Effector memory CD4-positive, alpha-beta T cell (primary cell): ENCODE measurements at regions not wholly inside any gene's neighbourhood (a gene's known extent, or its start where the extent isn't known, plus 50 kb on each side); places are given as distances from the start of the nearest gene placed in this dataset.

Experiments used
- DNase-seq, 3 donors: peaks; one replicate each; pipeline ENCODE4 v3.0.0-alpha.2; 2020
- H3K27ac ChIP-seq: 2 replicates; pipeline ENCODE4 v1.7.0; 2013; ENCODE audit warnings: mild to moderate bottlenecking, low read length, moderate library complexity; ENCODE audit not compliant: insufficient read depth, poor library complexity, severe bottlenecking
- H3K27me3 ChIP-seq: replicated peaks from 2 replicates; pipeline ENCODE4 v1.7.0; 2013; ENCODE audit warnings: mild to moderate bottlenecking, low read length; ENCODE audit not compliant: insufficient read depth, control insufficient read depth, poor library complexity, severe bottlenecking
- H3K36me3 ChIP-seq: 2 replicates; pipeline ENCODE4 v1.7.0; 2013; ENCODE audit warnings: mild to moderate bottlenecking, low read length, moderate library complexity; ENCODE audit not compliant: control insufficient read depth, insufficient read depth
- H3K4me1 ChIP-seq: 2 replicates; pipeline ENCODE4 v1.7.0; 2013; ENCODE audit warnings: low read length, mild to moderate bottlenecking; ENCODE audit not compliant: control insufficient read depth, insufficient read depth, poor library complexity, severe bottlenecking
- H3K4me3 ChIP-seq: 2 replicates; pipeline ENCODE4 v1.7.0; 2013; ENCODE audit warnings: low read length, low read depth, mild to moderate bottlenecking; ENCODE audit not compliant: insufficient read depth, poor library complexity, severe bottlenecking
- H3K9me3 ChIP-seq: 2 replicates; pipeline ENCODE4 v1.7.0; 2013; ENCODE audit warnings: mild to moderate bottlenecking, low read length, moderate library complexity; ENCODE audit not compliant: control insufficient read depth

- no peak overlapping the region for H3K4me3 ChIP-seq
- no peak overlapping the region for H3K27ac ChIP-seq
- H3K36me3 ChIP-seq = no peaks in the 10 kb centered on the region
- H3K27me3 ChIP-seq = no peaks in the 10 kb centered on the region
- no peak for DNase-seq
- no peaks in the 10 kb centered on the region for H3K9me3 ChIP-seq
- H3K4me1 ChIP-seq = no peaks in the 10 kb centered on the region
These were observed 152.1 kb upstream of the SLC24A2 start for GRCh38 chr9:19940811-19941535.

DNA sequence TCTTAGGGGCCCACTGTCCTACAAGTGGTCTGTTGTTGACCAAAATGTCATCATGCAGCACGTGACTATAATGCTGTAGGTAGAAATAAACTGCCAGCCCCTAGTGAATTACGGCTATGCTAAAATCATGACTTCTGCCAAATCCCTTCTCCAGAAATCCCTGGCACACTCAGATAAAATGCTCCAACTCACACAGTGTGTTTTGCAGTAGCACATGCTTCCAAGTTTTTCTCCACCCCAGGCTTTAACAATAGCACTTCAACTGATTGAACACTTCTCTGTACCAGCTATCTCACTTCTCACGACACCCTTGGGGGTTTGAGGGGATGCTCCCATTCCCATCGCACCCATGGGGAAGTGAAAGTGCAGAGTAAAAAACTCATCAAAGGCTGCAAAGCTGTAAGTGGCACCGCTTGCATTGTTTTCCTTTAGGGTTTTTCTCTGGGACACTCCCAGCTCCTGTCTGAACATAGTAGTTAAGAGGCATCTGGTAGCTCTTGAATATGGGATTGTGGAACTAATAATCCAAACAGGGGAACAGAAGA lies 151.0 kb upstream of the SLC24A2 start:
- H3K4me1 ChIP-seq = no peaks in the 10 kb centered on the region
- no peaks in the 10 kb centered on the region for H3K27me3 ChIP-seq
- H3K9me3 ChIP-seq = no peaks in the 10 kb centered on the region
- no peak overlapping the region for H3K4me3 ChIP-seq
- H3K36me3 ChIP-seq = no peaks in the 10 kb centered on the region
- H3K27ac ChIP-seq = no peak overlapping the region
- no peak for DNase-seq

GRCh38 chr9:19938990-19939733 lies 150.3 kb upstream of the SLC24A2 start:
- Histone ChIP-seq H3K36me3 (no peaks in the 10 kb centered on the region), H3K9me3 (no peaks in the 10 kb centered on the region), H3K4me1 (no peaks in the 10 kb centered on the region), H3K27me3 (no peaks in the 10 kb centered on the region), H3K27ac (no peak overlapping the region), H3K4me3 (no peak overlapping the region)
- DNase-seq = no peak

GRCh38 chr9:19937121-19937520 lies 148.3 kb upstream of the SLC24A2 start:
- no peaks in the 10 kb centered on the region for H3K27me3 ChIP-seq
- no peaks in the 10 kb centered on the region for H3K4me1 ChIP-seq
- H3K9me3 ChIP-seq = no peaks in the 10 kb centered on the region
- DNase-seq = no peak
- no peaks in the 10 kb centered on the region for H3K36me3 ChIP-seq
- H3K4me3 ChIP-seq = no peak overlapping the region
- no peak overlapping the region for H3K27ac ChIP-seq

DNA sequence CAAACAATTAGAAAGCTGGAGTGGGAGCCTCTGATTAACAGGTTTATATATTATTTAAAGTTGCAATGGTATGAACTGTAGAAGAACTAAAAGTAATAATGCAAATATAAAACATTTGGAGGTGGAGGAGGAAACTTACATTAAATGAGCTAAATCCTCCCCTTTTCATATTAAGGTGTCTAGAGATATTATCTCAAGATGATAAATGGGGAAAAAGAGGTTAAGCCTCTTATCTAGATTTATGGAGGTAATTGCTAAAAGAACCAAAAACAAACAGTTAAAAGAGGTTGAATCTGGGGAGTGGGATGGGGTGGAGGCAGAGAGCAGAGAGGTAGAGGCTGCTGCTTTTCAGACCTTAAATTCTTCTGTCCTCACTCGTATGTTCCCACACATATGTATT lies 147.8 kb upstream of the SLC24A2 start:
- Histone ChIP-seq H3K4me3 (no peak overlapping the region), H3K36me3 (no peaks in the 10 kb centered on the region), H3K27ac (no peak overlapping the region), H3K4me1 (no peaks in the 10 kb centered on the region), H3K9me3 (no peaks in the 10 kb centered on the region), H3K27me3 (no peaks in the 10 kb centered on the region)
- DNase-seq = no peak

DNA sequence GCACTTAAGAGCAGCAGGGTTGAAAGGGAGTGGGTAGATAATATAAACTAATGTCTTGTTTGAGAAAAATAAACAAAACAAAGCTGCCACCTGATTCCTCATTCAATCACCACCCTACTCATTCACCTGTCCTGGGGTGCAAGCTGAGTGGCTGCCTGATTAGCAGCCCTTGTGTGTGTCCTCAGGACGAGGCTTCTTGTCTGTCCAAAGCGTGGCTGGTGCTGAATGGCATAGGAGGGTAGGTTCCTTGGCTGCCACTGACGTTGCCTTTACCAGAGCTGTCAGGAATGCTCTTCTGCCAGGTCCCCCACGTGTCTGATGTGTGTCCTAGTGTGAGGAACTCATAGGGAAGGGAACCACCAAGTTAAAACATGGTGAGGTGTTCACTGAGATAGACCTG lies 146.6 kb upstream of the SLC24A2 start:
- DNase-seq = no peak
- no peaks in the 10 kb centered on the region for H3K4me1 ChIP-seq
- no peaks in the 10 kb centered on the region for H3K36me3 ChIP-seq
- H3K27me3 ChIP-seq = no peaks in the 10 kb centered on the region
- no peak overlapping the region for H3K27ac ChIP-seq
- no peak overlapping the region for H3K4me3 ChIP-seq
- H3K9me3 ChIP-seq = no peaks in the 10 kb centered on the region

- Histone ChIP-seq H3K4me3 (peak overlapping the region; percentile 8), H3K36me3 (no peaks in the 10 kb centered on the region), H3K9me3 (no peaks in the 10 kb centered on the region), H3K27me3 (no peaks in the 10 kb centered on the region), H3K4me1 (no peaks in the 10 kb centered on the region), H3K27ac (no peak overlapping the region)
- DNase-seq = no peak
These were observed 145.5 kb upstream of the SLC24A2 start for GRCh38 chr9:19934301-19934871.

DNA sequence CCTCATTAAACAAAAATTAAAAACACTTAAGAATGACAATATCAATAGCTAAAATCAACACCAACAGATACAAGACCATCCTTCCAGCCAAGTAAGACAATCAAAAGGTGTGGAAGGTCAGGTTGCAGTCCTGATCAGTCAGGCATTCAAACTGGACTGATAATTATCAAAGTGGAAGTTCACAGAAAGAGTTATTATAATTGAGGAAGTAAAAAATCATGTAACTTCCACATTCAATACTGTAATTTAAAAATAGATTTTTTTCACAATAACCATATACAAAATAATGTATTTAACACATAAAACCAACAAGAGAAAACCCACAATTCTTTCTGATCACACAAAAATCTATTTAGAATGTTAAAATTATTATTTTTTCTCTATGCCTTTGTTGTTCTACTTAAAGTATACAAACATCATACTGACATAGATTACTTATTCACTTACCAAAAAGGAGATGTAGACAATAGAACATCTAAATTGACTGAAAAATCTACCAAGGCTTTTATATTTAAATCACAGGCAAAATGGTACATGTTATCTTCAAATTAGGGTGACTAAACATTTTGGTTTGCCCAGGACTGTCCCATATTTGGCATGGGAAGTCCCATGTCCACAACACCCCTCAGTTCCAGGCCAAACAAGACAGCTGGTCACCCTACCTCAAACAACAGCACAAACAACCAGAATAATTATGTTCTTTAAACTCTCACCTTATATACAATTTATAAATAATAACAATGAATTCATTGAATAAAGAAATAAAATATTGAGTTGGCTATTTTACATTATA lies 142.5 kb upstream of the SLC24A2 start:
- no peaks in the 10 kb centered on the region for H3K27me3 ChIP-seq
- H3K4me3 ChIP-seq = no peak overlapping the region
- H3K9me3 ChIP-seq = no peaks in the 10 kb centered on the region
- DNase-seq = no peak
- H3K4me1 ChIP-seq = peaks cover under 1% of the 10 kb centered on the region
- no peaks in the 10 kb centered on the region for H3K36me3 ChIP-seq
- no peak overlapping the region for H3K27ac ChIP-seq

- Histone ChIP-seq H3K27me3 (peaks cover 3% of the 10 kb centered on the region), H3K4me3 (no peak overlapping the region), H3K4me1 (peaks cover 6% of the 10 kb centered on the region), H3K36me3 (no peaks in the 10 kb centered on the region), H3K9me3 (no peaks in the 10 kb centered on the region), H3K27ac (no peak overlapping the region)
- no peak for DNase-seq
These were observed 138.7 kb upstream of the SLC24A2 start for GRCh38 chr9:19927560-19927959.
